ENCODE measurements at regions not wholly inside any gene's neighbourhood (a gene's known extent, or its start where the extent isn't known, plus 50 kb on each side); places are given as distances from the start of the nearest gene placed in this dataset.

DNA sequence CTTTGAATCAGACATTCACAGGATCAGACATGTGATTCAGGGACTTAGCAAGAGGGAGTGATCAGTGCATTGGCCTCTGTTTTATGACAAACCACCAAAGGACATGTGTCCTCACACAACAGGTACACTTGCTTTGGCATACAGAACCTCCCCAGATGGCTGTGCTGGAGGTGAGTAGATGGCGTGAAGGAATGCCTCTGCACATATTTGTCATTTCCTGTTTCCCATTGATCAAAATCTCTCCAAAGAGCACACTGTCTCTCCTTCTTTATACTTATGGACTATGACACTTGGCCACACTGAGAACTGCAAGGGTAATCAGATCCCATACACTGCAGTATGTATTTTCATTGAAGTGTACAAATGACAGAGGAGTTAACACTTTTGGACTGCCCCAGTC, 927.6 kb downstream of the TSN start:
- no peak overlapping the region for H3K4me3 ChIP-seq (ENCODE audit: extremely low read depth in 1 of 4, insufficient read depth in 2 of 4, low read depth in 3 of 4, low read length in 4 of 4)
- no peak for FAIRE-seq

More for the DNA sequence above, 927.6 kb downstream of the TSN start:
- ChIA-PET POLR2A (ENCODE audit: partially characterized antibody) (no interaction called here), CTCF (ENCODE audit: partially characterized antibody) (no interaction called here)
- Histone ChIP-seq H2AK5ac (ENCODE audit: low read depth, low read length) (no peak overlapping the region), H4K20me1 (replicated peaks in 1 of 2; ENCODE audit: control insufficient read depth in 1 of 2, insufficient read depth in 2 of 2, low read length in 2 of 2) (no peaks in the 10 kb centered on the region), H3K4ac (replicated peaks; ENCODE audit: insufficient read length, low read depth, low read length) (no peak overlapping the region), H3K79me1 (ENCODE audit: low read depth, low read length) (no peaks in the 10 kb centered on the region), H3K27ac (ENCODE audit: low read depth, low read length) (no peak overlapping the region), H2AFZ (ENCODE audit: low read length) (peak overlapping the region; percentile 27; the same call in 1 of the 2 replicates), H3K9ac (replicated peaks in 1 of 4; ENCODE audit: extremely low read depth in 1 of 4, low read depth in 3 of 4, low read length in 3 of 4) (no peak overlapping the region), H3K23ac (ENCODE audit: insufficient read length) (no peak overlapping the region), H4K5ac (ENCODE audit: insufficient read length, low read depth, low read length) (no peak overlapping the region), H2BK120ac (replicated peaks; ENCODE audit: low read depth, low read length) (no peak overlapping the region), H2BK15ac (ENCODE audit: low read length) (no peak overlapping the region), H3K14ac (ENCODE audit: insufficient read length) (no peak overlapping the region), H2BK5ac (ENCODE audit: low read depth, low read length) (no peak overlapping the region), H3K36me3 (ENCODE audit: control insufficient read depth in 2 of 4, insufficient read depth in 4 of 4, low read length in 3 of 4) (no peaks in the 10 kb centered on the region; a peak in 1 of 8 replicates), H3K18ac (ENCODE audit: extremely low read depth, low read length) (no peak overlapping the region), H3K9me3 (ENCODE audit: insufficient read depth in 2 of 2, low read depth in 1 of 2, low read length in 1 of 2) (peaks cover 2 to 7% of the 10 kb centered on the region in 2 experiments; a peak in 2 of 4 replicates), H4K8ac (ENCODE audit: extremely low read depth, insufficient read depth, low read length) (no peak overlapping the region), H3K56ac (replicated peaks; ENCODE audit: insufficient read length, low read depth, low read length) (no peak overlapping the region), H3K4me2 (ENCODE audit: insufficient read depth in 1 of 2, low read depth in 2 of 2, low read length in 2 of 2) (no peak overlapping the region), H4K91ac (replicated peaks; ENCODE audit: insufficient read length, low read length) (no peak overlapping the region), H3K23me2 (ENCODE audit: low read depth, low read length) (no peaks in the 10 kb centered on the region), H3K4me1 (replicated peaks in 1 of 4; ENCODE audit: control insufficient read depth in 3 of 4, insufficient read depth in 4 of 4, low read length in 3 of 4) (no peaks in the 10 kb centered on the region), H3K79me2 (ENCODE audit: control insufficient read depth in 1 of 2, insufficient read depth in 2 of 2, low read length in 2 of 2) (no peaks in the 10 kb centered on the region), H3K27me3 (replicated peaks in 1 of 4; ENCODE audit: control insufficient read depth in 3 of 4, extremely low read depth in 1 of 4, insufficient read depth in 3 of 4, low read length in 3 of 4) (no peaks in the 10 kb centered on the region), H2BK12ac (ENCODE audit: low read depth, low read length) (no peak overlapping the region), H2BK20ac (ENCODE audit: low read length) (no peak overlapping the region)
- no peak for TF ChIP-seq HDAC6 (IDR thresholded peaks at IDR 0.05; ENCODE audit: low read depth, low read length)
- TF ChIP-seq PHF8 (conservative IDR thresholded peaks at IDR 0.05; ENCODE audit: low read depth, low read length) = no peak
- 94% methylated on average over 1 of the region's 1 CpG; no CpG with 5 or more reads in 1 of the 2 experiments for WGBS, 2 experiments (ENCODE audit: extremely low coverage in 1 of 2, insufficient coverage in 1 of 2, insufficient read length in 1 of 2, insufficient replicate concordance in 2 of 2, low coverage in 1 of 2, low lambda C conversion rate in 2 of 2, missing lambda C conversion rate in 1 of 2)
- DNase-seq (ENCODE audit: low read depth in 1 of 2, low spot score in 2 of 2) = no peak
